ENCODE measurements at regions not wholly inside any gene's neighbourhood (a gene's known extent, or its start where the extent isn't known, plus 50 kb on each side); places are given as distances from the start of the nearest gene placed in this dataset.

DNA sequence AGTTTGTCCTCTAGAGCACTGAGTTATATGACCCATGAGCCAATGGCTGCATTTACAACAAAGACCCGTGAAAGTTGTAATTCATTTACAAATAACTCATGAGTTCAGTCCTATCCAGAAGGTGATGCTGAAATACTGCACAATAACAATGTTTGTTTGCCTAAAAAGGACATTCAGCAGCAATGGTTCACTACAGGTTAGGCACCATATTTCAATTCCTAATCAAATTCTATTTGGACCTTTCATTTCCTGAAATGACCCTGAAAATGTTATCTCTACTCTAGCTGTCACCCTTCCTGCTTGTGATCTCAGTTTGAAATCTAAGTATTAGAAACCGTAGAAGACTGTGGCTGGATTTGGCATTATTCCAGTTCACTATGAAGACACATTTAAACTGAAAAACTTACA is 191.2 kb upstream of the SAMSN1 start:
- Histone ChIP-seq H3K27ac (no peak overlapping the region), H3K27me3 (no peaks in the 10 kb centered on the region), H3K9me3 (no peaks in the 10 kb centered on the region), H3K36me3 (no peaks in the 10 kb centered on the region), H3K4me1 (peaks cover 0 to 5% (median 0%) of the 10 kb centered on the region in 4 donors), H3K4me3 (no peak overlapping the region)
- in situ Hi-C loops (cut with MboI; ENCODE audit: low pct_ligation_motif_present in 1 of 4, low pct_unique_long_range_greater_than_20kb in 1 of 4, low sequenced_read_pairs in 3 of 4) (no loop called here), intact Hi-C loops (cut with DNase I; ENCODE audit: low total_unique reads) (no loop called here)
- no peak for DNase-seq
- TF ChIP-seq POLR2A (IDR thresholded peaks at IDR 0.05) (no peak), POLR2AphosphoS5 (IDR thresholded peaks at IDR 0.05) (no peak), EP300 (IDR thresholded peaks at IDR 0.05; ENCODE audit: low read depth) (no peak)
- TF ChIP-seq, protein P1, sequence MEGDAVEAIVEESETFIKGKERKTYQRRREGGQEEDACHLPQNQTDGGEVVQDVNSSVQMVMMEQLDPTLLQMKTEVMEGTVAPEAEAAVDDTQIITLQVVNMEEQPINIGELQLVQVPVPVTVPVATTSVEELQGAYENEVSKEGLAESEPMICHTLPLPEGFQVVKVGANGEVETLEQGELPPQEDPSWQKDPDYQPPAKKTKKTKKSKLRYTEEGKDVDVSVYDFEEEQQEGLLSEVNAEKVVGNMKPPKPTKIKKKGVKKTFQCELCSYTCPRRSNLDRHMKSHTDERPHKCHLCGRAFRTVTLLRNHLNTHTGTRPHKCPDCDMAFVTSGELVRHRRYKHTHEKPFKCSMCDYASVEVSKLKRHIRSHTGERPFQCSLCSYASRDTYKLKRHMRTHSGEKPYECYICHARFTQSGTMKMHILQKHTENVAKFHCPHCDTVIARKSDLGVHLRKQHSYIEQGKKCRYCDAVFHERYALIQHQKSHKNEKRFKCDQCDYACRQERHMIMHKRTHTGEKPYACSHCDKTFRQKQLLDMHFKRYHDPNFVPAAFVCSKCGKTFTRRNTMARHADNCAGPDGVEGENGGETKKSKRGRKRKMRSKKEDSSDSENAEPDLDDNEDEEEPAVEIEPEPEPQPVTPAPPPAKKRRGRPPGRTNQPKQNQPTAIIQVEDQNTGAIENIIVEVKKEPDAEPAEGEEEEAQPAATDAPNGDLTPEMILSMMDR (IDR thresholded peaks at IDR 0.05): no peak
- 34 to 48% methylated on average over 2 of the region's 2 CpGs for WGBS, 2 donors (ENCODE audit: low coverage in 1 of 2)

DNA sequence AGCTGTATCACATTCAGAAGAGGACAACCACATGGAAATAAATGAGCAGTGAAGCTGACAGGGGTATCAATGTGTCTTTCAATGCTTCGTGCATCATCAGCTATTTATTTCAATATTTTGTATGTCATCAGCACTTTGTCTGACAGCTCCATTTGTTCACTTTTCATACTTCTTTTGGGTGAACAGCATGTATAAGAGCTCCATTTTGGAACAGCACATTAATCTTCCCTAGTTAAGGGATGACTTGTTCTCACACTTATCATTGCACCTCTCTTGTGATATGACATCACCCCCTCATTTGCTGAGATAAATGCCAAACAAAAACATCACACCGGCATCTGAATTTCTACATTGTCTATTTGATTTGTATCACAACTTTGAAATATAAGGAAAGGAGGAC is 190.6 kb upstream of the SAMSN1 start:
- intact Hi-C loops (cut with DNase I; ENCODE audit: low total_unique reads) (no loop called here), in situ Hi-C loops (cut with MboI; ENCODE audit: low pct_ligation_motif_present in 1 of 4, low pct_unique_long_range_greater_than_20kb in 1 of 4, low sequenced_read_pairs in 3 of 4) (no loop called here)
- Histone ChIP-seq H3K9me3 (no peaks in the 10 kb centered on the region), H3K27me3 (no peaks in the 10 kb centered on the region), H3K27ac (no peak overlapping the region), H3K36me3 (no peaks in the 10 kb centered on the region), H3K4me3 (no peak overlapping the region), H3K4me1 (peaks cover 0 to 5% (median 0%) of the 10 kb centered on the region in 4 donors)
- no peak for DNase-seq
- WGBS, 2 donors (ENCODE audit: low coverage in 1 of 2): 86 to 88% methylated on average over 1 to 2 of the region's 2 CpGs
- TF ChIP-seq POLR2AphosphoS5 (IDR thresholded peaks at IDR 0.05) (no peak), EP300 (IDR thresholded peaks at IDR 0.05; ENCODE audit: low read depth) (no peak), POLR2A (IDR thresholded peaks at IDR 0.05) (no peak)
- TF ChIP-seq, protein P1 (IDR thresholded peaks at IDR 0.05): no peak

DNA sequence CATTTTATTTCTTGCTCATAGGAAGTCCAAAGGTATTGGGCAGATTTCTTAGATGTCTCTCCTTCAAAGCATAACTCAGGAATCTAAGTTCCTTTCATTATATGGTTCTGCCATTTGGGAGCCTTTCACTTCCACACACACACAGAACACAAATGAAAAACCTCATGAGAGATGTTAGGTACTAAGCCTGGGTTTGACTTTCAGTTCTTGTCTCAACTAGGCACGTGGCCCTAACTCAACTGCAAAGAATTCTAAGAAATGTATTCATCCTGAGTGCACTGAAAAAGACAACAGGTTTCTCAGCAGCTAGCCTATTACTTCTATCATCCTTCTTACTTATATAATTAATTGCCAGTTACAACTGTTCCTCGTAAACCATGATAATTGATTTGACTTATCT is 190.0 kb upstream of the SAMSN1 start:
- Histone ChIP-seq H3K27ac (no peak overlapping the region), H3K36me3 (no peaks in the 10 kb centered on the region), H3K4me3 (no peak overlapping the region), H3K9me3 (no peaks in the 10 kb centered on the region), H3K27me3 (no peaks in the 10 kb centered on the region), H3K4me1 (peaks cover 0 to 5% (median 0%) of the 10 kb centered on the region in 4 donors)
- in situ Hi-C loops (cut with MboI; ENCODE audit: low pct_ligation_motif_present in 1 of 4, low pct_unique_long_range_greater_than_20kb in 1 of 4, low sequenced_read_pairs in 3 of 4) (no loop called here), intact Hi-C loops (cut with DNase I; ENCODE audit: low total_unique reads) (no loop called here)
- DNase-seq: no peak
- TF ChIP-seq POLR2A (IDR thresholded peaks at IDR 0.05): no peak
- TF ChIP-seq EP300 (IDR thresholded peaks at IDR 0.05; ENCODE audit: low read depth): no peak
- TF ChIP-seq POLR2AphosphoS5 (IDR thresholded peaks at IDR 0.05): no peak
- TF ChIP-seq, protein P1 (IDR thresholded peaks at IDR 0.05): no peak
- WGBS, 2 donors (ENCODE audit: low coverage in 1 of 2): 70 to 73% methylated on average over 2 of the region's 2 CpGs

DNA sequence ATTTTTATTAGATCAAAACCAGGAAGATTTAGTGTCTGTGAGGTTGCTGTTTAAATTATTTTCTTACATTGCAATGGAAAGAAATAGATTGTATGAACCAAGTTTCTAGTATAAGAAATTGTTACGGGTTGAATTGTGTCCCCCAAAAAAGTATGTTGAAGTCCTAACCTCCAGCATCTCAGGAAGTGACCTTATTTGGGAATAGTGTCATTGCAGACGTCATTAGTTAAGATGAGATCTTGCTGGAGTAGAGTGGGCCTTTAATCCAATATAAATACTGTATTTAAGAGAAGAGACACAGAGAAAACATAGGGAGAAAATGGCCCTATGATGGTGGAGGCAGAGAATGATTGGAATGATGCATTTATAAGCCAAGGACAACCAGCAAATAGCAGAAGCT is 188.7 kb upstream of the SAMSN1 start:
- H3K36me3 ChIP-seq: no peaks in the 10 kb centered on the region
- peaks cover 0 to 5% (median 0%) of the 10 kb centered on the region in 4 donors for H3K4me1 ChIP-seq
- no peaks in the 10 kb centered on the region for H3K9me3 ChIP-seq
- WGBS, 2 donors (ENCODE audit: low coverage in 1 of 2): 77 to 81% methylated on average over 2 of the region's 2 CpGs
- no peak for DNase-seq
- in situ Hi-C loops (cut with MboI; ENCODE audit: low pct_ligation_motif_present in 1 of 4, low pct_unique_long_range_greater_than_20kb in 1 of 4, low sequenced_read_pairs in 3 of 4): no loop called here
- intact Hi-C loops (cut with DNase I; ENCODE audit: low total_unique reads): no loop called here
- no peak overlapping the region for H3K27ac ChIP-seq
- H3K27me3 ChIP-seq: no peaks in the 10 kb centered on the region
- no peak overlapping the region for H3K4me3 ChIP-seq
- no peak for TF ChIP-seq POLR2A (IDR thresholded peaks at IDR 0.05)
- no peak for TF ChIP-seq EP300 (IDR thresholded peaks at IDR 0.05; ENCODE audit: low read depth)
- no peak for TF ChIP-seq POLR2AphosphoS5 (IDR thresholded peaks at IDR 0.05)
- TF ChIP-seq, protein P1 (IDR thresholded peaks at IDR 0.05): no peak
